K562 (cell line): ENCODE measurements at regions not wholly inside any gene's neighbourhood (a gene's known extent, or its start where the extent isn't known, plus 50 kb on each side); places are given as distances from the start of the nearest gene placed in this dataset.

Experiments
- ATAC-seq: fragments of 200-7000 bp; cut with Tn5 transposase; 3 replicates; pipeline ENCODE4 v1.9.1; 2020; ENCODE audit warnings: moderate library complexity
- BruUV-seq: library from RNA; stranded (reverse); fragments of 400-500 nt; replicated peaks from 2 replicates; lab custom pipeline; 2021; lab: Mats Ljungman, UMichigan
- CTCF ChIA-PET: fragments of 300-600 bp; formaldehyde crosslinking; extraction: SDS; loops from one replicate; lab custom pipeline; 2021; ENCODE audit warnings: low intra/inter-chr PET ratio; lab: Yijun Ruan, JAX
- POLR2A ChIA-PET: fragments of 300-600, 350-650 bp; sonication (Branson Sonifier 250); formaldehyde crosslinking; extraction: SDS; loops from one replicate; lab custom pipeline; 2021; ENCODE audit warnings: antibody characterized with exemption, inconsistent platforms; lab: Yijun Ruan, JAX
- DNase-seq, 4 experiments: peaks; one replicate each; pipeline versions ENCODE4 v3.0.0 to v3.0.0-alpha.2; 2011 to 2018; ENCODE audit warnings: low spot score in 3 of 4, mixed read lengths in 3 of 4; ENCODE audit errors: extremely low read depth in 1 of 4
- FAIRE-seq: peaks from 2 replicates; lab custom pipeline; 2011; peaks lifted over from hg19 to GRCh38; lab: Jason Lieb, UNC
- H2AFZ ChIP-seq: 2 replicates; pipeline ENCODE4 v1.6.0; 2011; ENCODE audit warnings: low read depth, low read length, control low read depth, inconsistent platforms
- H3K27ac ChIP-seq: fragments of 200-600 bp; 3 replicates; pipeline ENCODE4 v1.8.0; 2011; ENCODE audit warnings: low read depth, mild to moderate bottlenecking, control low read depth, inconsistent platforms, low read length, moderate library complexity, mixed read lengths; ENCODE audit errors: extremely low read depth
- H3K27me3 ChIP-seq, 2 experiments: fragments of 300-600 bp in 1 of 2; 2 replicates in 1 of 2; 3 replicates in 1 of 2; pipeline versions ENCODE4 v1.6.0 to v1.8.0; 2011; ENCODE audit warnings: inconsistent platforms in 2 of 2, low read length in 2 of 2, mild to moderate bottlenecking in 1 of 2, mixed read lengths in 1 of 2, moderate library complexity in 1 of 2; ENCODE audit not compliant: control insufficient read depth in 2 of 2, insufficient read depth in 2 of 2
- H3K36me3 ChIP-seq: fragments of 300-600 bp; 3 replicates; pipeline ENCODE4 v1.8.0; 2011; ENCODE audit warnings: mild to moderate bottlenecking, low read length, inconsistent platforms; ENCODE audit not compliant: control insufficient read depth, insufficient read depth
- H3K4me1 ChIP-seq, 2 experiments: fragments of 200-600 bp in 1 of 2; replicated peaks in 1 of 2; 2 replicates in 1 of 2; 3 replicates in 1 of 2; pipeline versions ENCODE4 v1.5.1 to v1.8.0; 2011; ENCODE audit warnings: inconsistent platforms in 2 of 2, low read length in 2 of 2, mild to moderate bottlenecking in 1 of 2, mixed read lengths in 1 of 2, moderate library complexity in 1 of 2; ENCODE audit not compliant: control insufficient read depth in 2 of 2, insufficient read depth in 2 of 2
- H3K4me2 ChIP-seq: 2 replicates; pipeline ENCODE4 v1.6.1; 2011; ENCODE audit warnings: low read length, control low read depth, inconsistent platforms, mixed read lengths; ENCODE audit not compliant: insufficient read depth
- H3K4me3 ChIP-seq: fragments of 200-600 bp; sonication (generic), shearing (Covaris generic); 2 replicates; pipeline ENCODE4 v1.5.1; 2016; ENCODE audit warnings: control low read depth, inconsistent platforms
- H3K79me2 ChIP-seq: fragments of 200-600 bp; 3 replicates; pipeline ENCODE4 v1.8.0; 2011; ENCODE audit warnings: low read length, inconsistent platforms; ENCODE audit not compliant: control insufficient read depth, insufficient read depth
- H3K9ac ChIP-seq, 2 experiments: 2 replicates each; pipeline versions ENCODE4 v1.6.0 to v1.6.1; 2011; ENCODE audit warnings: low read depth in 2 of 2, low read length in 2 of 2, control low read depth in 1 of 2, inconsistent platforms in 1 of 2, mild to moderate bottlenecking in 1 of 2, mixed read lengths in 1 of 2; ENCODE audit not compliant: insufficient read depth in 1 of 2
- H3K9me1 ChIP-seq: one replicate; pipeline ENCODE4 v1.6.0; 2011; ENCODE audit warnings: inconsistent platforms, mild to moderate bottlenecking, low read length, moderate library complexity; ENCODE audit not compliant: control insufficient read depth, insufficient read depth
- H3K9me3 ChIP-seq: replicated peaks from 2 replicates; pipeline ENCODE4 v1.5.1; 2011; ENCODE audit warnings: low read depth, low read length, inconsistent platforms; ENCODE audit not compliant: control insufficient read depth, insufficient read depth
- H4K20me1 ChIP-seq: replicated peaks from 2 replicates; pipeline ENCODE4 v1.6.1; 2011; ENCODE audit warnings: low read length, inconsistent platforms, mixed read lengths; ENCODE audit not compliant: control insufficient read depth, insufficient read depth
- CHD4 ChIP-seq: fragments of 200-600 bp; sonication (generic); IDR thresholded peaks from 3 replicates; pipeline ENCODE4 v1.6.1; 2012; ENCODE audit warnings: low read depth, mild to moderate bottlenecking, mixed read lengths, low read length, inconsistent platforms; ENCODE audit not compliant: insufficient read depth, insufficient replicate concordance, poor library complexity, severe bottlenecking
- EGR1 ChIP-seq: fragments of 450-650 bp; conservative IDR thresholded peaks from 2 replicates; pipeline ENCODE4 v1.6.1; 2017; ENCODE audit warnings: mild to moderate bottlenecking
- FOS ChIP-seq: IDR thresholded peaks from 3 replicates; pipeline ENCODE4 v1.6.1; 2011; ENCODE audit not compliant: insufficient read length; ENCODE audit errors: extremely low read depth
- HNRNPLL ChIP-seq: fragments of 200-400 bp; formaldehyde crosslinking; IDR thresholded peaks from 2 replicates; pipeline ENCODE4 v1.6.1; 2017; ENCODE audit warnings: low read length, low read depth, mild to moderate bottlenecking; ENCODE audit not compliant: poor library complexity, severe bottlenecking
- MBD1 ChIP-seq: fragments of 250-450 bp; sonication (Bioruptor Pico); IDR thresholded peaks from 2 replicates; pipeline ENCODE4 v1.8.0; 2022; ENCODE audit warnings: inconsistent platforms
- MEF2D ChIP-seq: conservative IDR thresholded peaks from 2 replicates; pipeline ENCODE4 v1.6.1; 2016; ENCODE audit warnings: low read depth, missing genetic modification characterization, missing compliant biosample characterization
- RCOR1 ChIP-seq, 2 experiments: IDR thresholded peaks; 2 replicates each; pipeline ENCODE4 v1.6.1; 2012; ENCODE audit warnings: low read depth in 2 of 2, low read length in 2 of 2, borderline replicate concordance in 1 of 2, improper control_type of control experiment in 1 of 2
- SIN3B ChIP-seq: fragments of 450-650 bp; IDR thresholded peaks from 2 replicates; pipeline ENCODE4 v1.6.1; 2017; ENCODE audit warnings: low read depth, mild to moderate bottlenecking, moderate library complexity
- TFE3 ChIP-seq: fragments of 450-650 bp; formaldehyde crosslinking; IDR thresholded peaks from 2 replicates; pipeline ENCODE4 v1.4.0; 2020; ENCODE audit warnings: mild to moderate bottlenecking, mixed read lengths
- TRIM25 ChIP-seq: fragments of 450-650 bp; IDR thresholded peaks from 2 replicates; pipeline ENCODE4 v1.7.0; 2016; ENCODE audit warnings: borderline replicate concordance
- USF1 ChIP-seq: sonication (generic); formaldehyde crosslinking; IDR thresholded peaks from 2 replicates; pipeline ENCODE4 v1.9.0; 2022; ENCODE audit warnings: mild to moderate bottlenecking, missing genetic modification reagents
- USF2 ChIP-seq: sonication (generic); formaldehyde crosslinking; IDR thresholded peaks from 2 replicates; pipeline ENCODE4 v1.5.0; 2020; ENCODE audit warnings: missing genetic modification reagents
- XRCC3 ChIP-seq: fragments of 450-650 bp; IDR thresholded peaks from 2 replicates; pipeline ENCODE4 v1.6.1; 2017; ENCODE audit warnings: mild to moderate bottlenecking, moderate library complexity
- ZNF431 ChIP-seq: sonication (generic); formaldehyde crosslinking; IDR thresholded peaks from 2 replicates; pipeline ENCODE4 v1.8.0; 2022; ENCODE audit warnings: mild to moderate bottlenecking, missing genetic modification reagents
- WGBS: fragments of 100-300 bp; shearing (Covaris generic); methylation state at CpG from one replicate; pipeline ENCODE4 v1.1.6; 2016; ENCODE audit warnings: low coverage, mixed read lengths; ENCODE audit not compliant: insufficient coverage; ENCODE audit errors: missing lambda C conversion rate; 5-methylcytosine and 5-hydroxymethylcytosine counted together
- in situ Hi-C: fragments of 300-500 bp; cut with MboI; formaldehyde crosslinking; loops from 4 replicates; pipeline ENCODE4 v1.15.0; 2018; ENCODE audit warnings: inconsistent platforms, mixed read lengths
- intact Hi-C: fragments of 100-400 bp; cut with micrococcal nuclease; formaldehyde crosslinking; loops from 2 replicates; pipeline ENCODE4 v1.14.2; 2022

GRCh38 chr4:164212714-164213113 is 541.2 kb upstream of the SMIM31 start (continued):
- no peak for TF ChIP-seq CHD4
- no peak for TF ChIP-seq HNRNPLL
- TF ChIP-seq SIN3B = no peak
- no peak for TF ChIP-seq RCOR1 (IDR thresholded peaks at IDR 0.05; ENCODE audit: borderline replicate concordance in 1 of 2, low read depth in 2 of 2, low read length in 2 of 2)

- intact Hi-C loops (no loop called here), in situ Hi-C loops (no loop called here)
- H3K4me1 ChIP-seq = no peaks in the 10 kb centered on the region
- ATAC-seq (no peak), DNase-seq (peak in 1 of 4 experiments; percentile 11), FAIRE-seq (no peak)
- H3K27me3 ChIP-seq = no peaks in the 10 kb centered on the region
- no peak overlapping the region for H3K9ac ChIP-seq
- no peak overlapping the region for H2AFZ ChIP-seq
- POLR2A ChIA-PET = no interaction called here
- no peaks in the 10 kb centered on the region for H3K36me3 ChIP-seq
- BruUV-seq = no TSS peak
- H3K27ac ChIP-seq = no peak overlapping the region
- no peaks in the 10 kb centered on the region for H4K20me1 ChIP-seq
- H3K9me1 ChIP-seq = no peaks in the 10 kb centered on the region
- 4% methylated on average over 11 of the region's 13 CpGs for WGBS
- H3K79me2 ChIP-seq = no peaks in the 10 kb centered on the region
- H3K4me3 ChIP-seq = no peak overlapping the region
- H3K9me3 ChIP-seq = no peaks in the 10 kb centered on the region
- CTCF ChIA-PET = no interaction called here
- no peak overlapping the region for H3K4me2 ChIP-seq
- TF ChIP-seq MBD1 (CRISPR knock-in tag) = no peak
- TF ChIP-seq EGR1 = no peak
- peak; percentile 89 for TF ChIP-seq TFE3 (CRISPR knock-in tag)
- no peak for TF ChIP-seq ZNF431 (CRISPR knock-in tag)
- 0 out of 2 replicates have a peak, but pooled peaks have one; percentile 18 for TF ChIP-seq USF2 (CRISPR knock-in tag)
- TF ChIP-seq MEF2D (tag) = no peak
- no peak for TF ChIP-seq FOS
- no peak for TF ChIP-seq TRIM25
- no peak for TF ChIP-seq XRCC3
- peak; percentile 68; the same call in 1 of the 2 replicates for TF ChIP-seq USF1
Measured at GRCh38 chr4:164215113-164215741, 538.7 kb upstream of the SMIM31 start.
